ENCODE measurements at regions not wholly inside any gene's neighbourhood (a gene's known extent, or its start where the extent isn't known, plus 50 kb on each side); places are given as distances from the start of the nearest gene placed in this dataset.

DNA sequence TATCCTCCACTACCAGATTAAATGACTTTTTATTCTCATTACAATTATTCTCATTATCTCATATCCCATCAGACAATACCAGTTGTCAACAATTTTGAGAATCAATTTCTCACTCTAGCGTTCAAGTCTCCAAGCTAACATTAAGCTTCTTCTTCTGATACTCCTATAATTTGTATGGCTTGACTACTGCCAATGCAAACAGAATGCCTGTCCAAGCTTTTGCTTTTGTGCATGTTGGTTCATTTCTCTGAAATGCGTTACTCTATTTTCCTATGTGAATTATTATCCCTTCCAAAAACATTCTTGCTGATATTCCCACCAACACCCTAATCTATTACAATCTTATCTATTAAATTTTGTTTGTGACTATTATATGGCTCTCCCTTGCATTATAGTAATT, 1602.3 kb downstream of the C4orf33 start:
- H3K4me3 ChIP-seq (IDR thresholded peaks at IDR 0.05; ENCODE audit: insufficient read depth, low read depth, low read length): no peak overlapping the region
- H3K79me2 ChIP-seq (ENCODE audit: insufficient read depth, low read depth): no peaks in the 10 kb centered on the region
- TF ChIP-seq, protein P1, sequence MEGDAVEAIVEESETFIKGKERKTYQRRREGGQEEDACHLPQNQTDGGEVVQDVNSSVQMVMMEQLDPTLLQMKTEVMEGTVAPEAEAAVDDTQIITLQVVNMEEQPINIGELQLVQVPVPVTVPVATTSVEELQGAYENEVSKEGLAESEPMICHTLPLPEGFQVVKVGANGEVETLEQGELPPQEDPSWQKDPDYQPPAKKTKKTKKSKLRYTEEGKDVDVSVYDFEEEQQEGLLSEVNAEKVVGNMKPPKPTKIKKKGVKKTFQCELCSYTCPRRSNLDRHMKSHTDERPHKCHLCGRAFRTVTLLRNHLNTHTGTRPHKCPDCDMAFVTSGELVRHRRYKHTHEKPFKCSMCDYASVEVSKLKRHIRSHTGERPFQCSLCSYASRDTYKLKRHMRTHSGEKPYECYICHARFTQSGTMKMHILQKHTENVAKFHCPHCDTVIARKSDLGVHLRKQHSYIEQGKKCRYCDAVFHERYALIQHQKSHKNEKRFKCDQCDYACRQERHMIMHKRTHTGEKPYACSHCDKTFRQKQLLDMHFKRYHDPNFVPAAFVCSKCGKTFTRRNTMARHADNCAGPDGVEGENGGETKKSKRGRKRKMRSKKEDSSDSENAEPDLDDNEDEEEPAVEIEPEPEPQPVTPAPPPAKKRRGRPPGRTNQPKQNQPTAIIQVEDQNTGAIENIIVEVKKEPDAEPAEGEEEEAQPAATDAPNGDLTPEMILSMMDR (conservative IDR thresholded peaks at IDR 0.05; ENCODE audit: low read depth, low read length): no peak
- H3K27me3 ChIP-seq (ENCODE audit: insufficient read depth, low read depth): no peaks in the 10 kb centered on the region
- no peak overlapping the region for H2AFZ ChIP-seq (ENCODE audit: low read depth)
- no peaks in the 10 kb centered on the region for H3K36me3 ChIP-seq (ENCODE audit: insufficient read depth)
- H3K27ac ChIP-seq: no peak overlapping the region
- H3K4me1 ChIP-seq (ENCODE audit: low read depth, poor library complexity, severe bottlenecking): no peaks in the 10 kb centered on the region
- H4K20me1 ChIP-seq (ENCODE audit: insufficient read depth): no peaks in the 10 kb centered on the region
- no peak overlapping the region for H3K9ac ChIP-seq
- no peak overlapping the region for H3K4me2 ChIP-seq

- no peaks in the 10 kb centered on the region for H3K27me3 ChIP-seq (ENCODE audit: insufficient read depth, low read depth)
- TF ChIP-seq, protein P1 (conservative IDR thresholded peaks at IDR 0.05; ENCODE audit: low read depth, low read length): no peak
- no peak overlapping the region for H3K27ac ChIP-seq
- no peak overlapping the region for H3K4me2 ChIP-seq
- H3K4me3 ChIP-seq (IDR thresholded peaks at IDR 0.05; ENCODE audit: insufficient read depth, low read depth, low read length): no peak overlapping the region
- H3K36me3 ChIP-seq (ENCODE audit: insufficient read depth): no peaks in the 10 kb centered on the region
- no peaks in the 10 kb centered on the region for H4K20me1 ChIP-seq (ENCODE audit: insufficient read depth)
- H2AFZ ChIP-seq (ENCODE audit: low read depth): no peak overlapping the region
- no peak overlapping the region for H3K9ac ChIP-seq
- no peaks in the 10 kb centered on the region for H3K79me2 ChIP-seq (ENCODE audit: insufficient read depth, low read depth)
- no peaks in the 10 kb centered on the region for H3K4me1 ChIP-seq (ENCODE audit: low read depth, poor library complexity, severe bottlenecking)
Measured at GRCh38 chr4:130699004-130699403, 1603.1 kb downstream of the C4orf33 start.

GRCh38 chr4:130703211-130703935, 1607.4 kb downstream of the C4orf33 start:
- H3K9ac ChIP-seq: no peak overlapping the region
- H3K36me3 ChIP-seq (ENCODE audit: insufficient read depth): no peaks in the 10 kb centered on the region
- TF ChIP-seq, protein P1 (conservative IDR thresholded peaks at IDR 0.05; ENCODE audit: low read depth, low read length): no peak
- peaks cover 8% of the 10 kb centered on the region for H3K4me1 ChIP-seq (ENCODE audit: low read depth, poor library complexity, severe bottlenecking)
- no peaks in the 10 kb centered on the region for H3K79me2 ChIP-seq (ENCODE audit: insufficient read depth, low read depth)
- H3K4me2 ChIP-seq: no peak overlapping the region
- no peaks in the 10 kb centered on the region for H3K27me3 ChIP-seq (ENCODE audit: insufficient read depth, low read depth)
- H2AFZ ChIP-seq (ENCODE audit: low read depth): no peak overlapping the region
- H4K20me1 ChIP-seq (ENCODE audit: insufficient read depth): no peaks in the 10 kb centered on the region
- H3K4me3 ChIP-seq (IDR thresholded peaks at IDR 0.05; ENCODE audit: insufficient read depth, low read depth, low read length): no peak overlapping the region
- H3K27ac ChIP-seq: no peak overlapping the region

DNA sequence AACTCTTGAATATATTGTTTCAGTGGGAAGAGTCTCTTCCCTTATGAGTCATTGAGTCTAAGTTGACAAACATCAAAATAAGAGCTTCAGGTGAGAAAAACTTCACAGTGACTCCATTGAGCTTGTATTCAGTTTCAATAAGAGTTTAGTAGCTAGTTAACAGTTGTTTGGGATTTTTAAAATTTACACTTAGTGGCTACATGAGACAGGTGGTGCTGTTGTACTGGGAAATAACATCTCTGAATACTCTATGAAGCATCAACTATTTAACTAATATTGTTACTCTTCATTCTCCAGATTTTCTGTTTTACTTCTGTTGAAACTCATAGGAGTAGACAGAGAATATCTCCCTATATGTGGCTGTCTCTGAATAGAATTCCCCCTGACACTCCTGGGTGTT, 1609.1 kb downstream of the C4orf33 start:
- Histone ChIP-seq H3K36me3 (ENCODE audit: insufficient read depth) (no peaks in the 10 kb centered on the region), H3K27me3 (ENCODE audit: insufficient read depth, low read depth) (no peaks in the 10 kb centered on the region), H3K4me1 (ENCODE audit: low read depth, poor library complexity, severe bottlenecking) (peaks cover 8% of the 10 kb centered on the region), H2AFZ (ENCODE audit: low read depth) (no peak overlapping the region), H3K4me3 (IDR thresholded peaks at IDR 0.05; ENCODE audit: insufficient read depth, low read depth, low read length) (no peak overlapping the region), H3K4me2 (no peak overlapping the region), H3K9ac (no peak overlapping the region), H4K20me1 (ENCODE audit: insufficient read depth) (no peaks in the 10 kb centered on the region), H3K27ac (no peak overlapping the region), H3K79me2 (ENCODE audit: insufficient read depth, low read depth) (no peaks in the 10 kb centered on the region)
- TF ChIP-seq, protein P1 (conservative IDR thresholded peaks at IDR 0.05; ENCODE audit: low read depth, low read length): no peak

All from KMS-11 (cell line).